GM23338 (cell line): ENCODE measurements at regions not wholly inside any gene's neighbourhood (a gene's known extent, or its start where the extent isn't known, plus 50 kb on each side); places are given as distances from the start of the nearest gene placed in this dataset.

Experiments used
- ATAC-seq: fragments of 200-7000 bp; cut with Tn5 transposase; 3 replicates; pipeline ENCODE4 v1.9.1; 2020
- DNase-seq: peaks from one replicate; pipeline ENCODE4 v3.0.0-alpha.2; 2015; ENCODE audit warnings: low spot score
- H2AFZ ChIP-seq: fragments of 200-600 bp; sonication (generic); 2 replicates; pipeline ENCODE4 v1.8.0; 2016; ENCODE audit warnings: antibody characterized with exemption, mild to moderate bottlenecking, moderate library complexity
- H3F3A ChIP-seq: fragments of 200-600 bp; sonication (generic); replicated peaks from 2 replicates; pipeline ENCODE4 v1.8.0; 2017; ENCODE audit warnings: antibody characterized with exemption, mixed run types, low read depth
- H3K27ac ChIP-seq: fragments of 200-600 bp; sonication (generic); 2 replicates; pipeline ENCODE4 v1.6.1; 2016; ENCODE audit warnings: low read depth
- H3K27me3 ChIP-seq: fragments of 200-600 bp; sonication (generic); 2 replicates; pipeline ENCODE4 v1.8.0; 2016; ENCODE audit warnings: mild to moderate bottlenecking, mixed run types, moderate library complexity; ENCODE audit not compliant: insufficient read depth
- H3K36me3 ChIP-seq: fragments of 200-600 bp; sonication (generic); 2 replicates; pipeline ENCODE4 v1.8.0; 2016; ENCODE audit warnings: mild to moderate bottlenecking; ENCODE audit not compliant: insufficient read depth
- H3K4me1 ChIP-seq: fragments of 200-600 bp; sonication (generic); 2 replicates; pipeline ENCODE4 v1.8.0; 2016; ENCODE audit warnings: mild to moderate bottlenecking, moderate library complexity; ENCODE audit not compliant: insufficient read depth
- H3K4me2 ChIP-seq: fragments of 200-600 bp; sonication (generic); 2 replicates; pipeline ENCODE4 v1.7.1; 2017; ENCODE audit warnings: mixed run types
- H3K4me3 ChIP-seq: fragments of 200-600 bp; sonication (generic); 2 replicates; pipeline ENCODE4 v1.6.1; 2016; ENCODE audit warnings: mixed run types
- H3K79me2 ChIP-seq: fragments of 200-600 bp; sonication (generic); replicated peaks from 2 replicates; pipeline ENCODE4 v1.8.0; 2017; ENCODE audit warnings: mild to moderate bottlenecking; ENCODE audit not compliant: insufficient read depth
- H3K9me2 ChIP-seq: fragments of 200-600 bp; sonication (generic); 2 replicates; pipeline ENCODE4 v1.8.0; 2017; ENCODE audit not compliant: insufficient read depth
- H4K20me1 ChIP-seq: fragments of 200-600 bp; sonication (generic); replicated peaks from 2 replicates; pipeline ENCODE4 v1.8.0; 2017; ENCODE audit warnings: mild to moderate bottlenecking; ENCODE audit not compliant: insufficient read depth
- H3K27ac Mint-ChIP-seq: 2 replicates; pipeline ENCODE4 v1.8.0; 2020; ENCODE audit warnings: inconsistent platforms, mild to moderate bottlenecking, moderate library complexity, mixed read lengths
- H3K27me3 Mint-ChIP-seq: 3 replicates; pipeline ENCODE4 v1.8.0; 2022; ENCODE audit warnings: low read depth, mild to moderate bottlenecking, moderate library complexity, mixed read lengths, inconsistent platforms; ENCODE audit not compliant: insufficient read depth, poor library complexity
- H3K36me3 Mint-ChIP-seq: 3 replicates; pipeline ENCODE4 v1.8.0; 2021; ENCODE audit warnings: low read depth, mild to moderate bottlenecking, inconsistent platforms, moderate library complexity, mixed read lengths
- H3K4me1 Mint-ChIP-seq: 3 replicates; pipeline ENCODE4 v1.8.0; 2020; ENCODE audit warnings: mild to moderate bottlenecking, inconsistent platforms, mixed read lengths
- H3K4me3 Mint-ChIP-seq: 3 replicates; pipeline ENCODE4 v1.8.0; 2021; ENCODE audit warnings: moderate library complexity, mild to moderate bottlenecking, inconsistent platforms, mixed read lengths
- H3K9me3 Mint-ChIP-seq: 3 replicates; pipeline ENCODE4 v1.8.0; 2020; ENCODE audit warnings: moderate library complexity, mild to moderate bottlenecking, inconsistent platforms, mixed read lengths
- CTCF ChIP-seq, 2 experiments: fragments of 200-600 bp in 1 of 2; sonication (generic) in 1 of 2; conservative IDR thresholded peaks; 2 replicates each; pipeline versions ENCODE4 v1.5.1 to v1.6.1; 2016 to 2017; ENCODE audit warnings: antibody characterized with exemption in 2 of 2, low read depth in 2 of 2, mild to moderate bottlenecking in 2 of 2, moderate library complexity in 1 of 2
- EZH2phosphoT487 ChIP-seq: fragments of 200-600 bp; sonication (generic); IDR thresholded peaks from one replicate; pipeline ENCODE4 v1.8.1; 2018; ENCODE audit warnings: antibody characterized with exemption; ENCODE audit not compliant: unreplicated experiment
- JUNB ChIP-seq: IDR thresholded peaks from one replicate; pipeline ENCODE4 v1.6.1; 2016; ENCODE audit warnings: antibody characterized with exemption; ENCODE audit not compliant: unreplicated experiment
- REST ChIP-seq: IDR thresholded peaks from one replicate; pipeline ENCODE4 v1.6.1; 2018; ENCODE audit warnings: antibody characterized with exemption; ENCODE audit not compliant: unreplicated experiment
- STAT1 ChIP-seq: IDR thresholded peaks from one replicate; pipeline ENCODE4 v1.6.1; 2016; ENCODE audit warnings: antibody characterized with exemption; ENCODE audit not compliant: unreplicated experiment
- ZNF114 ChIP-seq: fragments of 250-450 bp; sonication (Bioruptor Pico); IDR thresholded peaks from 2 replicates; pipeline ENCODE4 v1.5.0; 2020; ENCODE audit warnings: mild to moderate bottlenecking, moderate library complexity
- ZNF331 ChIP-seq: fragments of 250-450 bp; sonication (Bioruptor Pico); IDR thresholded peaks from 2 replicates; pipeline ENCODE4 v1.5.0; 2020; ENCODE audit warnings: low read depth, mild to moderate bottlenecking, moderate library complexity
- ZNF462 ChIP-seq: fragments of 250-450 bp; sonication (Bioruptor Pico); IDR thresholded peaks from 2 replicates; pipeline ENCODE4 v1.5.0; 2020; ENCODE audit warnings: mild to moderate bottlenecking, moderate library complexity

- Histone ChIP-seq H3F3A (no peaks in the 10 kb centered on the region), H3K9me2 (no peaks in the 10 kb centered on the region), H3K36me3 (no peaks in the 10 kb centered on the region), H3K4me2 (no peak overlapping the region), H3K79me2 (no peaks in the 10 kb centered on the region), H3K27me3 (no peaks in the 10 kb centered on the region), H3K27ac (no peak overlapping the region), H3K4me1 (no peaks in the 10 kb centered on the region), H3K4me3 (no peak overlapping the region), H2AFZ (no peak overlapping the region), H4K20me1 (no peaks in the 10 kb centered on the region)
- Mint-ChIP-seq H3K36me3 (no peaks in the 10 kb centered on the region), H3K4me3 (no peak overlapping the region), H3K27me3 (no peaks in the 10 kb centered on the region), H3K9me3 (no peaks in the 10 kb centered on the region), H3K4me1 (no peaks in the 10 kb centered on the region; the same call in 2 of the 3 replicates), H3K27ac (no peak overlapping the region)
- ATAC-seq: no peak
- TF ChIP-seq STAT1 (no peak), CTCF (conservative IDR thresholded peaks at IDR 0.05; ENCODE audit: low read depth in 2 of 2) (no peak), EZH2phosphoT487 (no peak), ZNF462 (CRISPR knock-in tag) (no peak), REST (no peak), ZNF331 (no peak), JUNB (no peak), ZNF114 (CRISPR knock-in tag) (no peak)
- DNase-seq: no peak
Observed at GRCh38 chr6:25188232-25188631, 90.9 kb upstream of the CARMIL1 start.
